GM18870 (cell line): ENCODE measurements at regions not wholly inside any gene's neighbourhood (a gene's known extent, or its start where the extent isn't known, plus 50 kb on each side); places are given as distances from the start of the nearest gene placed in this dataset.

ENCODE experiments used
- ATAC-seq: cut with Tn5 transposase; IDR thresholded peaks from one replicate; pipeline ENCODE4 v1.9.1; 2021; ENCODE audit warnings: moderate library complexity; ENCODE audit not compliant: unreplicated experiment

- no peak for ATAC-seq
These were observed 173.9 kb downstream of the CALCRL start for GRCh38 chr2:187274146-187274545.

GRCh38 chr2:187272255-187272654 lies 175.8 kb downstream of the CALCRL start:
- ATAC-seq, result no peak

- no peak for ATAC-seq
These were observed 176.2 kb downstream of the CALCRL start for GRCh38 chr2:187271825-187272224.

GRCh38 chr2:187266645-187267044 lies 181.4 kb downstream of the CALCRL start:
- ATAC-seq, result no peak

GRCh38 chr2:187266147-187266546 lies 181.9 kb downstream of the CALCRL start:
- ATAC-seq, result no peak

GRCh38 chr2:187264612-187265011 lies 183.4 kb downstream of the CALCRL start:
- ATAC-seq, result no peak

GRCh38 chr2:187263675-187264560 lies 184.1 kb downstream of the CALCRL start:
- no peak for ATAC-seq

- ATAC-seq, result no peak
These were observed 186.3 kb downstream of the CALCRL start for GRCh38 chr2:187261705-187262104.

GRCh38 chr2:187252063-187252462 lies 196.0 kb downstream of the CALCRL start:
- ATAC-seq, result no peak

GRCh38 chr2:187250137-187250536 lies 197.9 kb downstream of the CALCRL start:
- no peak for ATAC-seq

- no peak for ATAC-seq
These were observed 214.2 kb downstream of the CALCRL start for GRCh38 chr2:187233811-187234210.

GRCh38 chr2:187232749-187233148 lies 215.3 kb downstream of the CALCRL start:
- no peak for ATAC-seq

- no peak for ATAC-seq
These were observed 218.0 kb downstream of the CALCRL start for GRCh38 chr2:187230088-187230487.

- ATAC-seq, result no peak
These were observed 219.1 kb downstream of the CALCRL start for GRCh38 chr2:187228986-187229385.

GRCh38 chr2:187224989-187225388 lies 223.1 kb downstream of the CALCRL start:
- ATAC-seq, result no peak

- ATAC-seq, result no peak
These were observed 228.0 kb downstream of the CALCRL start for GRCh38 chr2:187220071-187220470.

GRCh38 chr2:187215532-187216240 lies 232.4 kb downstream of the CALCRL start:
- ATAC-seq, result no peak

- ATAC-seq, result no peak
These were observed 233.7 kb downstream of the CALCRL start for GRCh38 chr2:187214306-187214705.

GRCh38 chr2:187213798-187214197 lies 234.3 kb downstream of the CALCRL start:
- no peak for ATAC-seq

GRCh38 chr2:187210726-187211125 lies 237.3 kb downstream of the CALCRL start:
- no peak for ATAC-seq

- ATAC-seq, result no peak
These were observed 239.8 kb downstream of the CALCRL start for GRCh38 chr2:187208199-187208785.

GRCh38 chr2:187207126-187207525 lies 240.9 kb downstream of the CALCRL start:
- ATAC-seq, result no peak
